SU-DHL-6 (cell line): ENCODE measurements at regions not wholly inside any gene's neighbourhood (a gene's known extent, or its start where the extent isn't known, plus 50 kb on each side); places are given as distances from the start of the nearest gene placed in this dataset.

Experiments
- H2AFZ ChIP-seq: fragments of 200-600 bp; sonication (generic); 2 replicates; pipeline ENCODE4 v1.6.1; 2014; ENCODE audit warnings: low read depth, mild to moderate bottlenecking, moderate library complexity, mixed read lengths, antibody characterized with exemption, low read length; ENCODE audit not compliant: severe bottlenecking
- H3F3A ChIP-seq: fragments of 200-600 bp; shearing (Covaris generic); 2 replicates; pipeline ENCODE4 v1.6.0; 2016; ENCODE audit warnings: antibody characterized with exemption, mild to moderate bottlenecking; ENCODE audit not compliant: insufficient read depth
- H3K27ac ChIP-seq: fragments of 200-600 bp; sonication (generic); 2 replicates; pipeline ENCODE4 v1.5.1; 2016; ENCODE audit warnings: low read depth, mild to moderate bottlenecking, low read length, moderate library complexity, mixed read lengths
- H3K27me3 ChIP-seq: fragments of 200-600 bp; sonication (generic), shearing (Covaris generic); 2 replicates; pipeline ENCODE4 v1.6.0; 2014; ENCODE audit warnings: mild to moderate bottlenecking, low read length
- H3K36me3 ChIP-seq: fragments of 200-600 bp; sonication (generic); 2 replicates; pipeline ENCODE4 v1.6.1; 2014; ENCODE audit warnings: mild to moderate bottlenecking, low read length, mixed read lengths
- H3K4me2 ChIP-seq: fragments of 300-600, 200-600 bp; shearing (Covaris generic), sonication (generic); 2 replicates; pipeline ENCODE4 v1.6.0; 2014; ENCODE audit warnings: low read length, low read depth, mild to moderate bottlenecking; ENCODE audit not compliant: poor library complexity, severe bottlenecking
- H3K4me3 ChIP-seq: fragments of 200-600 bp; sonication (generic); 2 replicates; pipeline ENCODE4 v1.5.1; 2014; ENCODE audit warnings: antibody characterized with exemption, low read length, mild to moderate bottlenecking, mixed read lengths; ENCODE audit not compliant: insufficient read depth, poor library complexity, severe bottlenecking
- H3K79me2 ChIP-seq: fragments of 200-600 bp; sonication (generic); 2 replicates; pipeline ENCODE4 v1.6.1; 2014; ENCODE audit warnings: mild to moderate bottlenecking, low read length, moderate library complexity; ENCODE audit not compliant: insufficient read depth
- H3K9ac ChIP-seq: fragments of 200-600 bp; sonication (generic); 2 replicates; pipeline ENCODE4 v1.7.0; 2014; ENCODE audit warnings: mild to moderate bottlenecking, low read length
- H3K9me2 ChIP-seq: fragments of 200-600 bp; sonication (generic); replicated peaks from 2 replicates; pipeline ENCODE4 v1.6.1; 2014; ENCODE audit warnings: low read length; ENCODE audit not compliant: insufficient read depth
- H3K9me3 ChIP-seq: fragments of 200-600 bp; sonication (generic); 2 replicates; pipeline ENCODE4 v1.6.1; 2014; ENCODE audit warnings: low read length, mixed read lengths; ENCODE audit not compliant: insufficient read depth
- H4K20me1 ChIP-seq: fragments of 200-600 bp; sonication (generic); 2 replicates; pipeline ENCODE4 v1.6.1; 2014; ENCODE audit warnings: low read depth, mild to moderate bottlenecking, antibody characterized with exemption, low read length, moderate library complexity, mixed read lengths
- CTCF ChIP-seq: fragments of 200-600 bp; sonication (generic); IDR thresholded peaks from one replicate; pipeline ENCODE4 v1.5.1; 2017; ENCODE audit warnings: antibody characterized with exemption, mild to moderate bottlenecking, low read length, moderate library complexity; ENCODE audit not compliant: insufficient read depth, poor library complexity, severe bottlenecking
- EZH2phosphoT487 ChIP-seq: fragments of 200-600 bp; sonication (generic), shearing (Covaris generic); conservative IDR thresholded peaks from 2 replicates; pipeline ENCODE4 v1.6.1; 2018; ENCODE audit warnings: mild to moderate bottlenecking, antibody characterized with exemption, low read length, moderate library complexity, mixed read lengths

GRCh38 chr6:15792842-15793241 lies 130.0 kb upstream of the DTNBP1 start:
- Histone ChIP-seq H3K27me3 (no peaks in the 10 kb centered on the region), H3K9me2 (no peaks in the 10 kb centered on the region), H3K79me2 (no peaks in the 10 kb centered on the region), H3K9ac (no peak overlapping the region), H2AFZ (no peak overlapping the region), H3K36me3 (no peaks in the 10 kb centered on the region), H4K20me1 (no peaks in the 10 kb centered on the region), H3K4me2 (no peak overlapping the region), H3F3A (no peaks in the 10 kb centered on the region), H3K4me3 (no peak overlapping the region), H3K27ac (no peak overlapping the region), H3K9me3 (no peaks in the 10 kb centered on the region)
- TF ChIP-seq EZH2phosphoT487 (no peak), CTCF (no peak)

GRCh38 chr6:15791448-15792181 lies 128.8 kb upstream of the DTNBP1 start:
- H3K79me2 ChIP-seq: no peaks in the 10 kb centered on the region

GRCh38 chr6:15790116-15790515 lies 127.3 kb upstream of the DTNBP1 start:
- no peaks in the 10 kb centered on the region for H3F3A ChIP-seq
- H4K20me1 ChIP-seq: no peaks in the 10 kb centered on the region
- H2AFZ ChIP-seq: no peak overlapping the region
- H3K27ac ChIP-seq: no peak overlapping the region
- no peak overlapping the region for H3K4me2 ChIP-seq
- H3K9ac ChIP-seq: no peak overlapping the region
- no peaks in the 10 kb centered on the region for H3K36me3 ChIP-seq
- no peaks in the 10 kb centered on the region for H3K27me3 ChIP-seq
- no peaks in the 10 kb centered on the region for H3K79me2 ChIP-seq
- H3K9me3 ChIP-seq: no peaks in the 10 kb centered on the region
- no peak for TF ChIP-seq CTCF
- TF ChIP-seq EZH2phosphoT487: no peak
- no peaks in the 10 kb centered on the region for H3K9me2 ChIP-seq
- no peak overlapping the region for H3K4me3 ChIP-seq

More at GRCh38 chr6:15791448-15792181, 128.8 kb upstream of the DTNBP1 start:
- Histone ChIP-seq H3K36me3 (no peaks in the 10 kb centered on the region), H3K27me3 (no peaks in the 10 kb centered on the region), H3K4me2 (no peak overlapping the region), H3K4me3 (no peak overlapping the region), H3K9ac (no peak overlapping the region), H3K9me2 (no peaks in the 10 kb centered on the region), H4K20me1 (no peaks in the 10 kb centered on the region), H3F3A (no peaks in the 10 kb centered on the region), H2AFZ (no peak overlapping the region), H3K9me3 (no peaks in the 10 kb centered on the region), H3K27ac (no peak overlapping the region)
- TF ChIP-seq EZH2phosphoT487 (no peak), CTCF (no peak)
